Astrocyte of the hippocampus (primary cell): ENCODE measurements at regions not wholly inside any gene's neighbourhood (a gene's known extent, or its start where the extent isn't known, plus 50 kb on each side); places are given as distances from the start of the nearest gene placed in this dataset.

ENCODE experiments used
- DNase-seq: peaks from one replicate; pipeline ENCODE4 v3.0.0; 2011; ENCODE audit warnings: low read depth, low spot score

DNA sequence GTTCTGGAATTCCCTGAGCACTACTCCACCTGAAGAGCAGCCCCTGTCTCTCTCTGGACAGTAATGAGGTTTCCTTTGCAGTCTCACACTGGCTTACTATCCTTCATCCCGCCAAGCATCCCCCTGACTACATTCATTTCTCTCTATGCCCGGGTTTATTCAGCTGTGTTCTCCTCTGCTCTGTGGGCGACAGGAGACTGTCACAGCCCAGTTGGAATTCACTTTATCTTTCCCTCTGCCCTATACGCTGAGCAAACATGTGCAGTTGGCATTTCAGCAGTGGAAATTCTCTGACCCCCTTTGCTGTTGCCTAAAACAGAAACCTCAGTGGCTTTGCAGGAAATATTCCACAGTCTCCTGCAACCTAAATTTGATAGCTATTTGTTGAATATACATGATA, 83.5 kb upstream of the MAX start:
- DNase-seq: no peak

DNA sequence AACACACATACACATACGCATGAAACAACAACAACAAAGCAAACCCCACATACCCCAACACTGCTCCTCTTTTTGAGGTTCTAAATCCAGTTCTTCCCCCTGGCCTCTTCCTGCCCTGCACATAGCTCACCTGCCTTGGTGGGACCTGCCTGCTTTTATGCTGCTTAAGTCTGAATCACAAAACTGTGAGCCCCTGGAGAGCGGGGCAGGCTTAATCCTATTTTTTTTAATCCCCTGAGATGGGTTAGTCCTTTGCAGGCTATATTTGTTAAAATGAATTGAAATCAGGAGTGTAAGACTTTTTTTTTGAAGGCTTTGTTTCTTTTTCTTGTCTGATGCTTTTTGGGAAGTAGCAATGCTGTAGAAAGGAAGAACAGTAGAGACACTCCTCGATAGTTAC, 84.6 kb upstream of the MAX start:
- DNase-seq: no peak

DNA sequence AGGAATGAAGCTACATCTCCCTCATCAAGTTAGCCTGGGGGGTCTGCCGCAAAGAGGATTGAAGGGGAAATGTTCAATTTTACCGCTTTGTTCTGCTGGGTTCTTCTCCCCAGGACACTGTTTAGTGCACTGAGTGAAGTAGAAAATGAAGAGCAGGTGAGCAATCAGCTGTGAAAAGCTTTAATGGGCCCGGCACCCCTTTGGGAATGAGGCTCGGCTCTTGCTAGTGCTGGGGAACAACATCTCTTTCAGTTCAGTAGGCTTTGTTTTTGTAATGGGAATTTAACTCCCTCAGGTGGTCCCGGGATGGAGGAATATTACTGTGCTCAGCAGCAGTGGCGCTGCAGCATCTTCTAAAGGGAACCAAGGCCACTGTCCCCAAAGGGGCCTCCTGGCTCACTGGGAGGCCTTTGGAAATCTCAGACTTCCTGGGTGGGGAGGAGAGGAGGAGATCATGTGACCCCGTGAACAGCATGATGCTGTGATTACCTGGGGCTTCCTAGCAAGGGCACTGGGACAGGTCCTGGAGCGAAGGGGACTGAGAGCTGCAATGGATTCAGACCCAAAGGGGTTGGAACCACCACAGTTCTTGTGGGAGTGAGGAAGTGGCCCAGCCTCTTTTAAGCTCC, 85.2 kb upstream of the MAX start:
- no peak for DNase-seq

- DNase-seq: no peak
Observed at GRCh38 chr14:65190312-65190711, 88.0 kb upstream of the MAX start.

GRCh38 chr14:65191716-65192115, 89.4 kb upstream of the MAX start:
- no peak for DNase-seq

GRCh38 chr14:65192686-65193085, 90.4 kb upstream of the MAX start:
- DNase-seq: no peak

DNA sequence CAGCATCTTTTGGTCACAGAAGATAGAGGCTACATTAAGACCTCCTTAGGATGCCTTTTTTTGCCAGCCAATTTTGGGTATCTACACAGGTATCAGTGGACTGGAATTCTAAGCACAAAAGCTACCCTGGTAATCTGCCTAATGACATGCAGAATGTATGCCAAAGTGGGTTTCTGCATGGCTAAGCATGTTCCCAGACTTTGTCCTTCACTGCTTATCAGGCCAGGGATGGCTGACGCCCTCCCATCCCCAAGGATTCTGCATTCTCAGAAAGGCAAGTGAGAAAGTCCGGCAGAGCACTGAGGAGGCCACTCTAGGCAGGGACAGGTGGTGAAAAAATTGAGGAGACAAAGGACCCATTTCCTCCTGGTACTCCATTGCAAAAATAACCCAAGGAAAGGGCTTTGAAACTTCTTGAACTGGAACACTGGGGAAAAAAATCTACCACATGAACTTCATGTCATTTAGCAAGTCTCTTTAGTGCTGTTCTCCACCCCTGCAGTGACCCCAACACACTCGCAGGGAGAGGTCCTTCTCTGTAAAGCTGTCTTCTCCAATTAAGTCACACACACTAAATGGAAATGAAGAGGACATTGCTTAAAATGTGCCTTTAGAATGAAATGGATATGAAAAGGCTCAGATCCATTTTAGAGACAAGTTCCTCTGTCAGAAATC, 91.7 kb upstream of the MAX start:
- peak; percentile 74 for DNase-seq

DNA sequence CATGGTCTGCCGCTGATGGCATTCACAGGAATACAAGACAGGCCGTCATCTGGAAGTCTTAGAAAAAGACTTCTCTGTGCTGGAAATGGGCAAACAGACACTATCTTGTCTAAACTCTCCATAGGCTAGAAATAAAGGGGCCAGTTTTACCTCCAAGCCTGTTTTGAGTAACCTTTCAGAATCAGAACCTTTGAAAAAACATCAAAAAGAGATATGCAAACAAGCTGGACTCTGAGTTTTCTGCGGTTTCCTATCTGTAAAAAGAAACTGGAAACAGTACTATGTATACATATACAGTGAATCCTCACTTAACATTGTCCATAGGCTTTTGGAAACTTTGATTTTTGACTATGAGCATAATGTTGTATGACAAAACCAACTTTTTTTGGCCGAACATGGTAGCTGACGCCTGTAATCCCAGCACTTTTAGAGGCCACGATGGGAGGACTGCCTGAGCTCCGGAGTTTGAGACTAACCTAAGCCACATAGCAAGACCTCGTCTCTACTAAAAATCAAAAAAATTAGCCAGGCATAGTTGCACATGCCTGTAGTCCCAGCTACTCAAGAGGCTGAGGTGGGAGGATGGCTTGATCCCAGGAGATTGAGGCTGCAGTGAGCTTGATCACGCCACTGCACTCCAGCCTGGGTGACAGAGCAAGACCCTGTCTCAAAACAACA, 92.9 kb upstream of the MAX start:
- no peak for DNase-seq

DNA sequence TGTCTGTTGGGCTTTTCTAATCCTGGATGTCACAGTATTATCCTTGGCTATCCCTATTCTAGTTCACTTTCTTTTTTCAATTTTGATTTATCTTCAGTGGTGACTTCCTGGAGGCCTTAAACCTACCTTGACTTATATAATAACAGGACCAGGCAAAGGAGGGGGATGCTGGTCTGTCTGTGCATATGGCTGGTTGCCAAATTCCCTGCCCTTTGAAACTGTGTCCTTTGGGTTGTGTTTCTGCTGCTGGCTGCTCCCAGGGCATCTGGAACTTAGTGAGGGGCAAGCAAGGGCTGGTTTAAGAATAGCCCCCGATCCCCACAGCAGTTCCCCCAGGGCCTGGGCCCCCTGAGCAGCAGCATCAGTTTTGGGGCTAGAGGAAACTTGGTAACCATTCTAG, 96.0 kb upstream of the MAX start:
- no peak for DNase-seq

- DNase-seq: peak; percentile 20
Observed at GRCh38 chr14:65200454-65200853, 98.1 kb upstream of the MAX start.

- DNase-seq: no peak
Observed at GRCh38 chr14:65203574-65203973, 101.3 kb upstream of the MAX start.

DNA sequence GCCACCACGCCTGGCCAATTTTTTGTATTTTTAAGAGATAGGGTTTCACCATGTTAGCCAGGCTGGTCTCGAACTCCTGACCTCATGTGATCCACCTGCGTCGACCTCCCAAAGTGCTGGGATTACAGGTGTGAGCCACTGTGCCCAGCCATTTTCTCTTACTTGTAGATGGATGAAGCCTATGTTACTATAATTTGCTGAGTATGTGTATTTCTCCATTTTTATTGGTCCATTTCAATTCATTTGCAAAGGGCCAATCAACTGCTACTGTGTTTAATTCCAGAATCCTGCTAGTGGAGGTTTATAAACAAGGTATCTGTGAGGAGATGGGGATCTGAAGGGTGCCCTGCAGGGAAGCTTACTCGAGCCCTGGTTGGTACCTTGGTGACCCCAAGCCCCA, 101.7 kb upstream of the MAX start:
- DNase-seq: no peak

DNA sequence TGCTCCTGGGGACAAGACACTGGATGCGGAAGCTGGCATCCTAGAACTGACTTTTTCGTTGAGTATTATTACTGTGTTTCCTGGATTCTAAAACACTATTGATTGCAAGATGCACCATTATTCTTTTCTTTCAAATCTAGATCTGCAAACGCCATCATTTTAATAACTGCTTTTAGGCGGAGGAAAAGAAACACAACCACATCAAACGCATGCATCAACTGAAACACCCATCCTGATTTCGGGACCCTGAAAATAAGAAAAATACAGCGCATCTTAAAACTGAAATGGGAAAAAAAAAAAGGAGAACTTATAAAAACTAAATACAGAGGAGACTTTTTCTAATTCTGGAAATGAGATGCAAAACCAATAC, 103.7 kb upstream of the MAX start:
- DNase-seq: no peak

DNA sequence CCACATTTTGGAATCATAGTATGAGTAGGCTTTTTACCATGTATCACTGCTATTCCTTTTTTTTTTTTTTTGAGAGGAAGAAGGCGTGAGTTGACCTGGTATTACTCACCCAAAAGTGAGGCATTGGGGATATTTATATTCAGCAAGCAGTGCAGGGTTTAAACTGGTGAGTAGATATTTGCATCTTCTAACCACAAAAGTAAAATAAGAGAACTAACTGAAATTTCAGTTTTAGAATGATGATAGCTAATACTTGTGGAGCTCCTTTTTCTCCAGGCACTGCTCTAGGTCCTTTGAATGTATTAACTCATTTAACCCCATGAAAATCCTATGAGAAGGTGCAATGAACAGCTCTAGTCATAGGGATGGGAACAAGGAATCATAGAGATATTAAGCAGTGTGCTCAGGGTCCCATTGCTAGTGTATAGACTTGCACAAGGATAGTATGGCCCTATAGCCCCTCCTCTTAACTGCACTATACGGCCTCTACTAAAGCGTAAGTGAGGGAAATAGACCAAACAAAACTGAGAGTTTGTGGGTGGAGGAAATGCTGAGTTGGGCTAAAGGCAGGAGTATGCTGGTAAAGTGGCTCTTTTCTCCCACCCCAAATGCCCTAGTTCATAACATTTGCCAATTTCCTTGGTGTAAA, 104.3 kb upstream of the MAX start:
- peak; percentile 41 for DNase-seq

DNA sequence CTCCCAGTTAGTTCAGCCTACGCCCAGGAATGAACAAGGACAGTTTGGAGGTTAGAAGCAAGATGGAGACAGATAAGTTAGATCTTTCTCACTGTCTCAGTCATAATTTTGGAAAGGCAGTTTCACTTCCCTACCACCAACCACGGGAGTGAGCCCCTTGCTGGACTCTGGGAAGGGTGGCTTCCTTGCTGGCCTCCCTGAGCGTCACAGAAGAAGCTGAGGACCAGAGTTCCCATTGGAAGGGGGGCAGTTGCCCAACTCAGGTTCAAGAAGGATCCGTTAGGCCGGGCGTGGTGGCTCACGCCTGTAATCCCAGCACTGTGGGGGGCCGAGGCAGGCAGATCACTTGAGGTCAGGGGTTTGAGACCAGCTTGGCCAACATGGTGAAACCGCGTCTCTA, 106.2 kb upstream of the MAX start:
- no peak for DNase-seq

GRCh38 chr14:65210118-65210821, 108.0 kb upstream of the MAX start:
- no peak for DNase-seq

DNA sequence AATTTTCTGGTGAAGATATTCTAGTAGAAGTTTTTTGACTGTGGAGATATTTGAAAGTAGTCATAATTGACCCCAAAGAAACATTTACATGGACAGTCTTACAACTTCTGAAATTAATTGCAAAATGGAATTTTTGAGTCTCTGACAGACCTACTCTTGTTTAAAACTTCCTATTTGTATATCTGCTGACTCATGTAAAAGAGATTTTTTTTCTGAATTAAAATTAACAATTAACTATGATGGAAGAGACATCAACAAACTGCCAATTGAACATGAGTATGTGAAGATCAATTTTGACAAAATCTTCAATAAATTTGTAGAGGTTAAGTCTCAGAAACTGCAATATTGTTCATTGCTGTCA, 108.5 kb upstream of the MAX start:
- DNase-seq: no peak

- DNase-seq: peak; percentile 42
Observed at GRCh38 chr14:65211341-65211987, 109.1 kb upstream of the MAX start.

- no peak for DNase-seq
Observed at GRCh38 chr14:65213316-65213715, 111.0 kb upstream of the MAX start.

- DNase-seq: no peak
Observed at GRCh38 chr14:65214741-65215140, 112.4 kb upstream of the MAX start.

- no peak for DNase-seq
Observed at GRCh38 chr14:65219353-65219752, 117.0 kb upstream of the MAX start.

GRCh38 chr14:65222440-65222858, 120.1 kb upstream of the MAX start:
- peak; percentile 71 for DNase-seq
